DND-41 (cell line): ENCODE measurements at regions not wholly inside any gene's neighbourhood (a gene's known extent, or its start where the extent isn't known, plus 50 kb on each side); places are given as distances from the start of the nearest gene placed in this dataset.
"Not testable (repeated sequence)": the region's sequence is repeated elsewhere in the genome, so short reads cannot be mapped to it uniquely, and the experiment has no call there.

Experiments
- ATAC-seq: fragments of 200-7000 bp; cut with Tn5 transposase; 3 replicates; pipeline ENCODE4 v1.9.1; 2021; ENCODE audit warnings: low read depth; ENCODE audit not compliant: insufficient read depth
- DNase-seq: peaks from one replicate; pipeline ENCODE4 v3.0.0-alpha.2; 2020
- H2AFZ ChIP-seq: 2 replicates; pipeline ENCODE4 v1.6.0; 2012; ENCODE audit warnings: low read depth, low read length
- H3K27ac ChIP-seq: 2 replicates; pipeline ENCODE4 v1.5.1; 2012; ENCODE audit warnings: low read length, inconsistent platforms
- H3K27me3 ChIP-seq: fragments of 200-600 bp; sonication (generic); 2 replicates; pipeline ENCODE4 v1.6.0; 2012; ENCODE audit warnings: low read length, mild to moderate bottlenecking, inconsistent platforms; ENCODE audit not compliant: insufficient read depth, poor library complexity
- H3K36me3 ChIP-seq: 2 replicates; pipeline ENCODE4 v1.5.1; 2012; ENCODE audit warnings: low read length, inconsistent platforms; ENCODE audit not compliant: insufficient read depth
- H3K4me1 ChIP-seq: 2 replicates; pipeline ENCODE4 v1.5.1; 2012; ENCODE audit warnings: mild to moderate bottlenecking, low read length; ENCODE audit not compliant: insufficient read depth
- H3K4me2 ChIP-seq: 2 replicates; pipeline ENCODE4 v1.6.0; 2012; ENCODE audit warnings: mild to moderate bottlenecking, moderate library complexity, low read length, inconsistent platforms; ENCODE audit not compliant: insufficient read depth
- H3K4me3 ChIP-seq, 2 experiments: fragments of 200-600 bp in 1 of 2; shearing (Covaris generic) in 1 of 2; 2 replicates each; pipeline ENCODE4 v1.5.1; 2012 to 2016; ENCODE audit warnings: inconsistent platforms in 2 of 2, low read length in 2 of 2, mild to moderate bottlenecking in 2 of 2, low read depth in 1 of 2, moderate library complexity in 1 of 2
- H3K79me2 ChIP-seq: 2 replicates; pipeline ENCODE4 v1.6.0; 2012; ENCODE audit warnings: low read length, inconsistent platforms; ENCODE audit not compliant: insufficient read depth
- H3K9ac ChIP-seq: 2 replicates; pipeline ENCODE4 v1.6.0; 2012; ENCODE audit warnings: low read depth, mild to moderate bottlenecking, inconsistent platforms, low read length, moderate library complexity
- H3K9me3 ChIP-seq: 2 replicates; pipeline ENCODE4 v1.5.1; 2012; ENCODE audit warnings: low read length, moderate library complexity, mild to moderate bottlenecking, inconsistent platforms; ENCODE audit not compliant: insufficient read depth, severe bottlenecking
- H4K20me1 ChIP-seq: 2 replicates; pipeline ENCODE4 v1.6.0; 2012; ENCODE audit warnings: low read length; ENCODE audit not compliant: insufficient read depth
- CTCF ChIP-seq: IDR thresholded peaks from 2 replicates; pipeline ENCODE4 v1.5.1; 2012; ENCODE audit warnings: borderline replicate concordance, low read length, moderate library complexity, mild to moderate bottlenecking; ENCODE audit not compliant: poor library complexity, severe bottlenecking; ENCODE audit errors: extremely low read depth
- EZH2 ChIP-seq: IDR thresholded peaks from 3 replicates; pipeline ENCODE4 v1.6.1; 2012; ENCODE audit warnings: borderline replicate concordance, low read depth, mild to moderate bottlenecking, moderate library complexity, low read length, inconsistent platforms; ENCODE audit not compliant: severe bottlenecking

- Histone ChIP-seq H4K20me1 (no peaks in the 10 kb centered on the region), H3K27me3 (no peaks in the 10 kb centered on the region), H3K4me1 (no peaks in the 10 kb centered on the region), H3K79me2 (no peaks in the 10 kb centered on the region), H3K27ac (no peak overlapping the region), H3K9ac (no peak overlapping the region), H3K4me2 (no peak overlapping the region), H3K4me3 (no peak overlapping the region), H3K36me3 (no peaks in the 10 kb centered on the region), H2AFZ (no peak overlapping the region), H3K9me3 (no peaks in the 10 kb centered on the region)
- TF ChIP-seq CTCF (no peak), EZH2 (no peak)
- ATAC-seq (no peak), DNase-seq (no peak)
Observed at GRCh38 chr6:91198588-91199255, 611.9 kb upstream of the MAP3K7 start.

- H3K4me1 ChIP-seq, result no peaks in the 10 kb centered on the region
- no peak overlapping the region for H3K27ac ChIP-seq
- DNase-seq (no peak), ATAC-seq (no peak)
- no peak overlapping the region for H3K9ac ChIP-seq
- H3K9me3 ChIP-seq, result no peaks in the 10 kb centered on the region
- H3K27me3 ChIP-seq, result peaks cover 2% of the 10 kb centered on the region
- H3K79me2 ChIP-seq, result no peaks in the 10 kb centered on the region
- H2AFZ ChIP-seq, result no peak overlapping the region
- no peaks in the 10 kb centered on the region for H4K20me1 ChIP-seq
- no peaks in the 10 kb centered on the region for H3K36me3 ChIP-seq
- H3K4me2 ChIP-seq, result no peak overlapping the region
- no peak overlapping the region for H3K4me3 ChIP-seq
- TF ChIP-seq CTCF, result no peak
- TF ChIP-seq EZH2, result no peak
Observed at GRCh38 chr6:91196729-91197128, 609.9 kb upstream of the MAP3K7 start.

- DNase-seq, result no peak
- ATAC-seq, result no peak
Observed at GRCh38 chr6:91193446-91193845, 606.6 kb upstream of the MAP3K7 start.

GRCh38 chr6:91190041-91190440, 603.2 kb upstream of the MAP3K7 start:
- H3K27ac ChIP-seq, DNase-seq, H3K4me3 ChIP-seq, H3K9me3 ChIP-seq, H3K4me2 ChIP-seq, H4K20me1 ChIP-seq, ATAC-seq, H3K27me3 ChIP-seq, H3K36me3 ChIP-seq, H3K4me1 ChIP-seq, H3K79me2 ChIP-seq, H2AFZ ChIP-seq, H3K9ac ChIP-seq: not testable (repeated sequence)

More at GRCh38 chr6:91193446-91193845, 606.6 kb upstream of the MAP3K7 start:
- Histone ChIP-seq H3K4me2 (no peak overlapping the region), H3K27me3 (peaks cover 2% of the 10 kb centered on the region), H3K9me3 (no peaks in the 10 kb centered on the region), H3K27ac (no peak overlapping the region), H4K20me1 (no peaks in the 10 kb centered on the region), H3K36me3 (no peaks in the 10 kb centered on the region), H3K4me3 (no peak overlapping the region), H2AFZ (no peak overlapping the region), H3K79me2 (no peaks in the 10 kb centered on the region), H3K9ac (no peak overlapping the region), H3K4me1 (no peaks in the 10 kb centered on the region)
- TF ChIP-seq CTCF, result no peak
- no peak for TF ChIP-seq EZH2
